ENCODE measurements at regions not wholly inside any gene's neighbourhood (a gene's known extent, or its start where the extent isn't known, plus 50 kb on each side); places are given as distances from the start of the nearest gene placed in this dataset.

DNA sequence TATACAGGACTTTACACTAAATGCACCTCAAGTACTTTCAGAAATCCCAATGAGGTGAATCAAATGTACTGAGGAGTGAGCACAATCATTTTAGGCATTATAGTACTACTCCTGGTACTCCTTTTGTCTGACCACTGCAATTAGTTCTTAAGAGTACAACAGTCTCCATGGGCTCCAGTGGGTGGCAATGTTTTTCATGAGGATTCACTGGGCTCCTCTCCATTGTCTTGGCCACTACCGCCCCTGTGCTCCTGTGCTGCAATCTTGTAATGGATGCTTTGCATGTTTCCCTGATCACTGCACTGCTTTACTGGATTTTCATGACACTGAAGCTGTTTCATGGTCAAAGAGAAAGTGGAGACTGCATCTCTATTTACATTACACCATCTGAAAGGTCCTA, 268.5 kb upstream of the ZSWIM2 start:
- TF ChIP-seq POLR2A (IDR thresholded peaks at IDR 0.05) (no peak), CTCF (IDR thresholded peaks at IDR 0.05) (no peak)
